Testis (tissue), 2 donors: ENCODE measurements at regions not wholly inside any gene's neighbourhood (a gene's known extent, or its start where the extent isn't known, plus 50 kb on each side); places are given as distances from the start of the nearest gene placed in this dataset.

ENCODE experiments used
- POLR2A ChIP-seq: fragments of 450-650 bp; IDR thresholded peaks from one replicate; pipeline ENCODE4 v1.6.1; 2017; ENCODE audit warnings: antibody characterized with exemption, mild to moderate bottlenecking, moderate library complexity
- TF ChIP-seq, protein P1 (sequence below), 3 experiments: fragments of 450-650 bp in 2 of 3; fragments of 200-600 bp in 1 of 3; sonication (generic) in 1 of 3; IDR thresholded peaks; one replicate each; pipeline ENCODE4 v1.5.1; 2016 to 2019; ENCODE audit warnings: antibody characterized with exemption in 3 of 3, mild to moderate bottlenecking in 2 of 3, moderate library complexity in 1 of 3

DNA sequence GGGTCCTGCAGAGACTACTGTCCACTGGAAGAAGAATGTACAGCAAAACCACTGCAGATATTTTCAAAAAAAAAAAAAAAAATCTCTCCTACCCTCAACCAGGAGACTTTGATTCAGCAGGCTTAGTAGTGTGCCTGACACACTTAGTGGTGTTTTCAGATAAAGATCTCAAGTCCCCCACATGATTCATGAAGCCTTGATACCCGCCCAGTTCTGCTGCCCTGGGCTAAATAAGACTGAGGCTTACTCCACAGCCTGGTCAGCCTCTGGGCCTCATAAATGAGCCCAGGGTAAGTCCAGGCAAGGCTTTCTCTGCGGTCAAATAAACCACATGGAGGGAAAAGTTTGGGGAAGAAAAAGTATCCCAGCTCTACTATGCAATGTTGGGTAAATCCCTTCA, 222.1 kb upstream of the ARID1B start:
- TF ChIP-seq, protein P1, sequence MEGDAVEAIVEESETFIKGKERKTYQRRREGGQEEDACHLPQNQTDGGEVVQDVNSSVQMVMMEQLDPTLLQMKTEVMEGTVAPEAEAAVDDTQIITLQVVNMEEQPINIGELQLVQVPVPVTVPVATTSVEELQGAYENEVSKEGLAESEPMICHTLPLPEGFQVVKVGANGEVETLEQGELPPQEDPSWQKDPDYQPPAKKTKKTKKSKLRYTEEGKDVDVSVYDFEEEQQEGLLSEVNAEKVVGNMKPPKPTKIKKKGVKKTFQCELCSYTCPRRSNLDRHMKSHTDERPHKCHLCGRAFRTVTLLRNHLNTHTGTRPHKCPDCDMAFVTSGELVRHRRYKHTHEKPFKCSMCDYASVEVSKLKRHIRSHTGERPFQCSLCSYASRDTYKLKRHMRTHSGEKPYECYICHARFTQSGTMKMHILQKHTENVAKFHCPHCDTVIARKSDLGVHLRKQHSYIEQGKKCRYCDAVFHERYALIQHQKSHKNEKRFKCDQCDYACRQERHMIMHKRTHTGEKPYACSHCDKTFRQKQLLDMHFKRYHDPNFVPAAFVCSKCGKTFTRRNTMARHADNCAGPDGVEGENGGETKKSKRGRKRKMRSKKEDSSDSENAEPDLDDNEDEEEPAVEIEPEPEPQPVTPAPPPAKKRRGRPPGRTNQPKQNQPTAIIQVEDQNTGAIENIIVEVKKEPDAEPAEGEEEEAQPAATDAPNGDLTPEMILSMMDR (IDR thresholded peaks at IDR 0.05) = no peak
- TF ChIP-seq POLR2A = no peak
